PC-3 (cell line): ENCODE measurements at regions not wholly inside any gene's neighbourhood (a gene's known extent, or its start where the extent isn't known, plus 50 kb on each side); places are given as distances from the start of the nearest gene placed in this dataset.

Experiments used
- EZH2 ChIP-seq: fragments of 300-600 bp; sonication (generic); IDR thresholded peaks from one replicate; pipeline ENCODE4 v1.6.1; 2017; ENCODE audit warnings: antibody characterized with exemption, mild to moderate bottlenecking, low read length; ENCODE audit not compliant: unreplicated experiment
- TF ChIP-seq, protein P1 (sequence below): fragments of 300-600 bp; sonication (generic); conservative IDR thresholded peaks from 2 replicates; pipeline ENCODE4 v1.5.1; 2017; ENCODE audit warnings: antibody characterized with exemption, low read depth, mild to moderate bottlenecking, low read length

DNA sequence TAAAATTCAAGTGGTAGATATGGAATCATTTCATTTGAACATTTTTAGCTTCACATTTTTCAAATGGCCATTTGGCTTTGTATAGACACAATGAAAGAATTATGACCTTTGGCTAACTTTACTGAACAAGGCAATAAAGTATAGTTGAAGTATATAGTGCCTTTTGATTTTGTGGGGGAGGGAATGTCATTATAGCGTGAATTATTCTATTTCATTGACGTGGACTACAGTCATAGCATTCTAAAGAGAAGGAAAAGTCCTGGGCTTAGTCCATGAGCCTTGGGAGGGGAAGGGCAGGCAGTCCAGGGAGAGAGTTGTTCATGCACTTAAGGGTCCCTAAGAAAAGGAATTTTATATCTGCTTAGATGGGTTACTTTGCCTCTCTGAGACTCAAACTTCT is 181.4 kb upstream of the GPR26 start:
- TF ChIP-seq, protein P1, sequence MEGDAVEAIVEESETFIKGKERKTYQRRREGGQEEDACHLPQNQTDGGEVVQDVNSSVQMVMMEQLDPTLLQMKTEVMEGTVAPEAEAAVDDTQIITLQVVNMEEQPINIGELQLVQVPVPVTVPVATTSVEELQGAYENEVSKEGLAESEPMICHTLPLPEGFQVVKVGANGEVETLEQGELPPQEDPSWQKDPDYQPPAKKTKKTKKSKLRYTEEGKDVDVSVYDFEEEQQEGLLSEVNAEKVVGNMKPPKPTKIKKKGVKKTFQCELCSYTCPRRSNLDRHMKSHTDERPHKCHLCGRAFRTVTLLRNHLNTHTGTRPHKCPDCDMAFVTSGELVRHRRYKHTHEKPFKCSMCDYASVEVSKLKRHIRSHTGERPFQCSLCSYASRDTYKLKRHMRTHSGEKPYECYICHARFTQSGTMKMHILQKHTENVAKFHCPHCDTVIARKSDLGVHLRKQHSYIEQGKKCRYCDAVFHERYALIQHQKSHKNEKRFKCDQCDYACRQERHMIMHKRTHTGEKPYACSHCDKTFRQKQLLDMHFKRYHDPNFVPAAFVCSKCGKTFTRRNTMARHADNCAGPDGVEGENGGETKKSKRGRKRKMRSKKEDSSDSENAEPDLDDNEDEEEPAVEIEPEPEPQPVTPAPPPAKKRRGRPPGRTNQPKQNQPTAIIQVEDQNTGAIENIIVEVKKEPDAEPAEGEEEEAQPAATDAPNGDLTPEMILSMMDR = no peak
- TF ChIP-seq EZH2 = no peak
